Muscle of arm (tissue), 1 donor: ENCODE measurements at regions not wholly inside any gene's neighbourhood (a gene's known extent, or its start where the extent isn't known, plus 50 kb on each side); places are given as distances from the start of the nearest gene placed in this dataset.

Experiments
- DNase-seq: peaks from one replicate; pipeline ENCODE4 v3.0.0-alpha.2; 2013

DNA sequence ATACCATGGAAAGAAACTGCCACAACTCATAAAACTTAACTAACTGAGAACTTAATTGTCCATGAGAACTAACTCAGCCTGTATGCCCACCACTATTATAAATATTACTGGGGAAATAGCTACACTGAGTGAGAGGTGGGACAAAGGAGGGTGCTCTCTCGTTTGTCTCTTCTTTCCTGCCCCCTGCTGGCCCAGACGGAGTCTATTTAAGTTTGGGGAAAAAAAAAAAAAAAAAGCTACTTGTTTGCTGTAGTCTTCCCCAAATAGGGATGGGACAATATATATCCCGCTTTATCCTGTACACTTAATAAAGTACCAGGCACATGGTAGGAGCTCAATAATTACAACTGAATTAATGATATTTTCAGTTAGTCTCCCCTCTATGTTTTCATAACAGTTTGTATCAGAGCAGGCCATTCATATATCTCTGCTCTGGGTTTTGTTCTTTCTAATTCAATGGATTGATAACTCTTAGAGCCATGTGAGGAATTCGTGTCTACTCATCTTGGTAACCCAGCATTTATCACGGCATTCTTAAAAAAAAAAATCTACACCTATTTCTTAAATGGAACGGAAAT is 647.6 kb upstream of the PKDCC start:
- DNase-seq: no peak

GRCh38 chr2:41405441-41405840 is 642.4 kb upstream of the PKDCC start:
- DNase-seq: no peak

GRCh38 chr2:41409328-41409727 is 638.5 kb upstream of the PKDCC start:
- DNase-seq: no peak

DNA sequence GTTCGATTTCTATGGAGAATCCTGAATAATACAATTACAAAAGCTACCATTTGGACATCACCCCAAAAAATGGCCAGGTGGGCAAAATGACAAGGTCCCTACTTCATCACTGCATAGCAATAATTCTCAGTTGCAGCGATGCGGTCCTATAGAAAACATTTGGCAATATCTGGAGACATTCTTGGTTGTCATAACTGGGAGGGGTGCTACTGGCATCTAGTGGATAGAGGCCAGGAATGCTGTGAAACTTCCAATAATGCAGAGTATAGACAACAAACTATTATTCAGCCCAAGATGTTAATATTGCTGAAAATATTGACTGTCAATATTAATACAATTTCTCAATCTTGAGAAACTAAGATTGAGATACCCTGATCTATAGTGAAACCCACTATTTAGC is 637.8 kb upstream of the PKDCC start:
- DNase-seq: no peak

GRCh38 chr2:41413813-41414485 is 633.9 kb upstream of the PKDCC start:
- DNase-seq: peak; percentile 26

DNA sequence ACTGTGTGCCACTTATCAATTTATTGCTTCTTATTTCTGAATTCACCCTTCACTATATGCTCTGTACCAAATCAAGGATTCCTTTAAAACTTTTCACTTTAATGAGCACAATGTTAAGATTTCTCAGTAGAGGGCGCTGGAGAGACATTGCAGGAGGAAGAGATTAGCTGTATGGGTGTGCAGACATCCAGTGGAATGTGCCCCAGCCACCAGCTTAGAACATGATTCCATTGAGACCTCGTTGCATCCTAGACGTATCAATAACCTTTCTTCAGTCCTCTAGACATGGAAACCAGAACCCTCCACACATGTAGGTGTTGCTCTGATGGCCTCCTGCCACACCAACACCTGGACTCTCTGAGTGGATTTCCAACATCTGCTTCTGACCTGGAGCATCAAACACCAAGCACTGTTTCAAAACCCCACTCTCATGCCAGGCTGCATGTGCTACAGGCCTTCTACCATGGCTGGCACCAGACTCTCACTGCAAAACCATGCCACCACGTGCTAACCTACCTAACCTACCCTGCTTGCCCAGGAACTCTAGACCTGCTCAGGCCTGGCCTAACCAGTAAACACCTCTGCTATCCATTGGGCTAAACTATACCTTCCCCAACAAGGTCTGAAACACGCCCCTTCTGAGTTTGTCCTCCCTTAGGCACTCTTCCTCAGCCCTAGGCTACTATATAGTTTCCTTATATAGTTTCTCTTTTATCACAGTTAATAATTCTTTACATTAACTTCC is 633.2 kb upstream of the PKDCC start:
- no peak for DNase-seq

GRCh38 chr2:41417511-41417910 is 630.3 kb upstream of the PKDCC start:
- DNase-seq: no peak

GRCh38 chr2:41420219-41420618 is 627.6 kb upstream of the PKDCC start:
- DNase-seq: no peak

GRCh38 chr2:41420872-41421271 is 626.9 kb upstream of the PKDCC start:
- no peak for DNase-seq

- DNase-seq: no peak
These were observed 616.1 kb upstream of the PKDCC start for GRCh38 chr2:41431756-41432155.

GRCh38 chr2:41432459-41432858 is 615.4 kb upstream of the PKDCC start:
- DNase-seq: no peak

DNA sequence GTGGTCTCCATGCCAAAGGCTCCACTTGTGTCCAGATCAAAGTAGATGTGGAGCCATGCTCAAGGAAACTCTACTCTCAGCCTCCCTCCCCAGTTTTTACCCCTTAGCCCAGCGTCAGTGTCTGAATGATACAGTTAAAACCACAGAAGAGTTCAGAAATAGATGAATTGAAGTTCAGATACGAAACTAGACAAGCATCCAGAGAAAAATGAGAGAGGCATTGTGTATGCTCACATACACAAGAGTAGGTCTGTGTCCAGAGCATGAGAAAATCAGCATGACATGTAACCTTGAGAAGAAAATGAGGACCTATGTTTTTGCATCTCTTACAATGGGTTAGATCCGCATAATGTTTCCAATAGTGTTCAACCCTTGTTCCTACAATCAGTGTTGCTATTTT is 612.8 kb upstream of the PKDCC start:
- no peak for DNase-seq

- no peak for DNase-seq
These were observed 605.9 kb upstream of the PKDCC start for GRCh38 chr2:41441958-41442357.

- DNase-seq: no peak
These were observed 602.0 kb upstream of the PKDCC start for GRCh38 chr2:41445865-41446264.

DNA sequence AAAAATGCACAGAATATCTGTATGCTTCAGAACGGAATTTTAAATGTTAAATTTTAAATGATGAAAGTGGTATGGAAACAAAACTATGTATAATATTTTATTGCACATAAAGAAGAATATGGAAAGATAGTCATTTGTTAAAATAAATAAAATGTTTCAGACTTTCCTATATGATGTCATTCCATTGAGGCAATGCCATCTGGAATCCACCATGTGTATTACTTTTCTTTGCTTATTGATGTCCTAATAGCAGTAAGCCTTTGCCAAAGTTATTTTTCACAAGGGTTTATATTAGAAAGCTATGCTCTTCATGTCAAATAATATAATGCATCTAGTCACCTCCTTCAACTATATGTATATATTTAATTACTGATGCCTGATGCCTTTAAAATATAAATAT is 601.6 kb upstream of the PKDCC start:
- peak; percentile 68 for DNase-seq

DNA sequence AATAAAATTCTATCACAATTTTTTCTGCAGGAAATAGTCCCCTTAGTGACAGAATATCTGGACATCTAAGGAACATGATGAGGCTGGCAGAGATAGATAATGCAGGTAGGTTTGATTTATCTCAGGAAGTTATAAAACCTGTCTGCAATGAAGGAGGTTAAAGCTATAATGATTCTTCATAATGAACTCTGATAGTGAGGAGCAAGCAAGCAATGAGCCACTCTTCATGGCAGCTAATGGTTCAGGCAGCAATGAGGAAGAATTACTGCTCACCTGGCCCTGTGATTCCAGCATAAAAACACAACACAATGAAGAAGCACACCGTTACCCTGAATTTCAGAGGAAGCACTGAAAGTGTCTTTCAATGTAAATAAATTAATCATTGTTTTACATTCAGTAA is 599.6 kb upstream of the PKDCC start:
- DNase-seq: no peak

GRCh38 chr2:41457026-41457425 is 590.8 kb upstream of the PKDCC start:
- no peak for DNase-seq

DNA sequence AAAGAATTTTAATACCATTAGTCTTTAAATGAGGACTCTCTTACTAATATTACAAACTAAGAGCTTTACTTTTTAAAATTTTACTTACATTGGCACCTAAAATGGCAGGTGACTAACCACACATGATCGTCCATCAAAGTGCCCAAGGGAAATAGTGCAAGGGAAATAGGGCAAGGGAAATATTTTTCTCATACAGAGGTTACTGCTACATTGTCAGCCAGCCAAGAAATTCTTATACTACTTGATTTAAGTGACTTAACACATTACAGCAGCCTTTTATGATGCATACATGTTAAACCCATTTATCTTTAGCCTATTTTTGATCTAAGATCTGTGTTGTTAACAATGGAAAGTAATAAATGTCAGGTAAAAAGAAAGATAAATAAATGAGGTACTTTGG is 587.2 kb upstream of the PKDCC start:
- no peak for DNase-seq

- no peak for DNase-seq
These were observed 583.4 kb upstream of the PKDCC start for GRCh38 chr2:41464395-41464794.

DNA sequence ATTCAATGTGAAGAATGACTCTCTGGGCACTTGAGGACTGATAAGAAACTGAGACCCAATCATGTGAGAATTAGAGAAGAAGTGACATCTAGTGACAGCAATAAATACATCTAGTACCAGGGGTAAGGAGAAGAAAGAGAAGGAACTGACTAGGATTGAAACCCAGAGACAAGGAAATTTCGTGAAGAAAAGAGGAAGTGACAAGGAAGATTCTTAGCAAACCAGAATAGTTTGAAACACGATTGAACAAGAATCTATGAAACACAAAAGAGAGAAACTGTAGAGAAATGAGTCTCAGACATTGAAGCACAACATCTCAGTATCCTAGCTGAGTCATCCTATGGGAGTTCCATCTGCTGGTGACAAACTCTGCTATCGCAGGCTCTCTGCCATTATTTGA is 571.9 kb upstream of the PKDCC start:
- DNase-seq: no peak

GRCh38 chr2:41482659-41483058 is 565.2 kb upstream of the PKDCC start:
- no peak for DNase-seq

DNA sequence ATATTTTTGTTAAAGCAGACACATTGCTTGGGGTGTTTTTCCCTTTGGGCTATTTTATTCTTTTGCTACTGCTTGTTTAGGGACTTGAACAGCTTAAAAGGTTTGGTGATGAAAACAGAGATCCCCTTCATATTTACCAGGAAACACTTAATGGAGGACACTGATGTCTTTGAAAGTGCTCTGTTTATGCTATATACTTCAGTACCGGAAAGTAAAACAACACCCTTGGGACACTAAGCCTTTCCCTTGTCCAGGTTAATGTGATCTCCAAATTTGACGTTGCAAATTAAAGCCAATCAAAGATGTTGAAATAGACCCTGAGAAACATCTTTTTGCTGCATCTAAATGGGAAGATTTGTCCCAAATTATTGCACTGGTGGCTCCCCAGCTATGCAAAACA is 564.6 kb upstream of the PKDCC start:
- DNase-seq: peak; percentile 42
